Activated T-helper 2 cell treated with anti-CD3 and anti-CD28 coated beads, Interferon-gamma antibody, Interleukin-2, Interleukin-4, amounts not matched to agents 10 μg/mL and 5 μg/mL and 100 μg/mL, durations not matched to agents 14 hours and 24 hours and 36 hours (primary cell): ENCODE measurements at regions not wholly inside any gene's neighbourhood (a gene's known extent, or its start where the extent isn't known, plus 50 kb on each side); places are given as distances from the start of the nearest gene placed in this dataset.
"Not testable (repeated sequence)": the region's sequence is repeated elsewhere in the genome, so short reads cannot be mapped to it uniquely, and the experiment has no call there.

Source experiments
- DNase-seq: peaks from one replicate; pipeline ENCODE4 v3.0.0; 2021; ENCODE audit warnings: low spot score
- H3K27ac Mint-ChIP-seq: one replicate; pipeline ENCODE4 v1.8.0; 2021; ENCODE audit warnings: mixed read lengths
- H3K27me3 Mint-ChIP-seq: one replicate; pipeline ENCODE4 v1.8.0; 2021; ENCODE audit warnings: low read depth, mixed read lengths
- H3K36me3 Mint-ChIP-seq: one replicate; pipeline ENCODE4 v1.8.0; 2021; ENCODE audit warnings: low read depth, mixed read lengths
- H3K4me1 Mint-ChIP-seq: one replicate; pipeline ENCODE4 v1.8.0; 2021; ENCODE audit warnings: low read depth, mixed read lengths
- H3K4me3 Mint-ChIP-seq: one replicate; pipeline ENCODE4 v1.8.0; 2021; ENCODE audit warnings: low read depth, mild to moderate bottlenecking, moderate library complexity, mixed read lengths
- H3K9me3 Mint-ChIP-seq: one replicate; pipeline ENCODE4 v1.8.0; 2021; ENCODE audit warnings: mixed read lengths
- intact Hi-C: fragments of 100-400 bp; cut with micrococcal nuclease; formaldehyde crosslinking; loops from one replicate; pipeline ENCODE4 v1.15.1; 2023

- DNase-seq, result no peak
- no peaks in the 10 kb centered on the region for H3K9me3 Mint-ChIP-seq
- intact Hi-C loops, result no loop called here
- H3K27me3 Mint-ChIP-seq, result no peaks in the 10 kb centered on the region
- peaks cover 3% of the 10 kb centered on the region for H3K4me1 Mint-ChIP-seq
- no peak overlapping the region for H3K27ac Mint-ChIP-seq
- H3K4me3 Mint-ChIP-seq, result no peak overlapping the region
- no peaks in the 10 kb centered on the region for H3K36me3 Mint-ChIP-seq
Observed at GRCh38 chr7:155233311-155234157, 64.1 kb upstream of the INSIG1 start.

- DNase-seq, result no peak
- H3K27ac Mint-ChIP-seq, result no peak overlapping the region
- peaks cover 3% of the 10 kb centered on the region for H3K27me3 Mint-ChIP-seq
- peaks cover 4% of the 10 kb centered on the region for H3K4me1 Mint-ChIP-seq
- no peaks in the 10 kb centered on the region for H3K36me3 Mint-ChIP-seq
- no peak overlapping the region for H3K4me3 Mint-ChIP-seq
- H3K9me3 Mint-ChIP-seq, result no peaks in the 10 kb centered on the region
- intact Hi-C loops, result no loop called here
Observed at GRCh38 chr7:155234158-155234492, 63.6 kb upstream of the INSIG1 start.

GRCh38 chr7:155234950-155235789 is 62.5 kb upstream of the INSIG1 start:
- Mint-ChIP-seq H3K9me3 (no peaks in the 10 kb centered on the region), H3K36me3 (no peaks in the 10 kb centered on the region), H3K27me3 (peaks cover 9% of the 10 kb centered on the region), H3K4me1 (peaks cover 8% of the 10 kb centered on the region), H3K4me3 (no peak overlapping the region), H3K27ac (no peak overlapping the region)
- DNase-seq, result no peak
- intact Hi-C loops, result no loop called here

- no peaks in the 10 kb centered on the region for H3K9me3 Mint-ChIP-seq
- peaks cover 8% of the 10 kb centered on the region for H3K4me1 Mint-ChIP-seq
- peaks cover 14% of the 10 kb centered on the region for H3K27me3 Mint-ChIP-seq
- H3K36me3 Mint-ChIP-seq, result no peaks in the 10 kb centered on the region
- DNase-seq, result no peak
- H3K4me3 Mint-ChIP-seq, result no peak overlapping the region
- intact Hi-C loops, result no loop called here
- H3K27ac Mint-ChIP-seq, result no peak overlapping the region
Observed at GRCh38 chr7:155236386-155236785, 61.3 kb upstream of the INSIG1 start.

- H3K4me3 Mint-ChIP-seq, result no peak overlapping the region
- H3K27me3 Mint-ChIP-seq, result peaks cover 16% of the 10 kb centered on the region
- DNase-seq, result no peak
- no peaks in the 10 kb centered on the region for H3K9me3 Mint-ChIP-seq
- no peaks in the 10 kb centered on the region for H3K36me3 Mint-ChIP-seq
- no peak overlapping the region for H3K27ac Mint-ChIP-seq
- intact Hi-C loops, result no loop called here
- H3K4me1 Mint-ChIP-seq, result peaks cover 8% of the 10 kb centered on the region
Observed at GRCh38 chr7:155237297-155237696, 60.4 kb upstream of the INSIG1 start.

GRCh38 chr7:155237730-155238129 is 59.9 kb upstream of the INSIG1 start:
- peaks cover 19% of the 10 kb centered on the region for H3K27me3 Mint-ChIP-seq
- DNase-seq, result no peak
- no peak overlapping the region for H3K4me3 Mint-ChIP-seq
- peaks cover 8% of the 10 kb centered on the region for H3K4me1 Mint-ChIP-seq
- no peak overlapping the region for H3K27ac Mint-ChIP-seq
- no peaks in the 10 kb centered on the region for H3K9me3 Mint-ChIP-seq
- intact Hi-C loops, result no loop called here
- H3K36me3 Mint-ChIP-seq, result no peaks in the 10 kb centered on the region

- H3K27me3 Mint-ChIP-seq, result peaks cover 25% of the 10 kb centered on the region
- H3K9me3 Mint-ChIP-seq, H3K4me1 Mint-ChIP-seq, H3K4me3 Mint-ChIP-seq, H3K27ac Mint-ChIP-seq, DNase-seq, intact Hi-C loops, H3K36me3 Mint-ChIP-seq: not testable (repeated sequence)
Observed at GRCh38 chr7:155239431-155240087, 58.1 kb upstream of the INSIG1 start.

- peaks cover 21% of the 10 kb centered on the region for H3K27me3 Mint-ChIP-seq
- H3K4me3 Mint-ChIP-seq, result no peak overlapping the region
- H3K27ac Mint-ChIP-seq, result no peak overlapping the region
- DNase-seq, result no peak
- peaks cover under 1% of the 10 kb centered on the region for H3K4me1 Mint-ChIP-seq
- no peaks in the 10 kb centered on the region for H3K36me3 Mint-ChIP-seq
- intact Hi-C loops, result no loop called here
- no peaks in the 10 kb centered on the region for H3K9me3 Mint-ChIP-seq
Observed at GRCh38 chr7:155244675-155245074, 53.0 kb upstream of the INSIG1 start.

GRCh38 chr7:155247479-155248365 is 50.0 kb upstream of the INSIG1 start:
- Mint-ChIP-seq H3K9me3 (no peaks in the 10 kb centered on the region), H3K4me1 (no peaks in the 10 kb centered on the region), H3K36me3 (no peaks in the 10 kb centered on the region), H3K27me3 (peaks cover 17% of the 10 kb centered on the region), H3K27ac (no peak overlapping the region), H3K4me3 (no peak overlapping the region)
- no peak for DNase-seq
- intact Hi-C loops, result no loop called here
